ENCODE measurements at regions not wholly inside any gene's neighbourhood (a gene's known extent, or its start where the extent isn't known, plus 50 kb on each side); places are given as distances from the start of the nearest gene placed in this dataset.
A peak's percentile ranks its signal among the peaks of the same experiment; 100 is the strongest.

DNA sequence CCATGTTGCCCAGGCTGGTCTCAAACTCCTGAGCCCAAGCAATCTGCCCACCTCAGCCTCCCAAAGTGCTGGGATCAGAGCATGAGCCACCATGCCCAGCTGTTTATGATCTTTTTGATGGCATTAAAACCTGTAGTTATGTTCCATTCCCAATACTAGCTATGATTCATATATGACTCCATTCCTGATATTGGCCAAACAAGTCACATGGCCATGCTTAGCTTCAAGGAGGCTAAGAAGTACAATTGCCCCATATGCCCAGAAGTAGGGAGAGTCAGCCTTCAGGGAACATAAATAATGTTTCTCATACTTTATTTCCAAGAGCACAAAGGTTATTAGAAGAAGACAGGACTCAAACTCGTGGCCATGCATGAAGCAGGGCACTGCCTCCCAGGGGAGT is 132.4 kb upstream of the RAB6C start:
- Histone ChIP-seq H3K4me3 (ENCODE audit: low read depth, low read length, poor library complexity, severe bottlenecking) (no peak overlapping the region), H3K27me3 (replicated peaks; ENCODE audit: insufficient read depth, low read depth, low read length, poor library complexity) (no peaks in the 10 kb centered on the region), H3K36me3 (ENCODE audit: insufficient read depth, low read length, poor library complexity, severe bottlenecking) (no peaks in the 10 kb centered on the region), H3K9me3 (ENCODE audit: low read depth, low read length, poor library complexity, severe bottlenecking) (no peaks in the 10 kb centered on the region), H3K27ac (ENCODE audit: low read depth, low read length, poor library complexity, severe bottlenecking) (no peak overlapping the region), H3K4me1 (ENCODE audit: insufficient read depth, low read length, poor library complexity, severe bottlenecking) (no peaks in the 10 kb centered on the region)
- no TSS peak for BruUV-seq (replicated peaks)
- intact Hi-C loops (cut with micrococcal nuclease; ENCODE audit: unreplicated experiment) = loop anchor here (5.0 to 10.0 kb wide), 3 partner anchors 442 to 1090 kb away; no protein-coding TSS in a partner anchor
- DNase-seq (ENCODE audit: low spot score) = no peak
- ChIA-PET CTCF (no interaction called here), POLR2A (ENCODE audit: low non-redundant PET) (no interaction called here)
- TF ChIP-seq CTCF (conservative IDR thresholded peaks at IDR 0.05; ENCODE audit: low read depth, low read length) = no peak
- no peak for TF ChIP-seq EZH2 (IDR thresholded peaks at IDR 0.05; ENCODE audit: borderline replicate concordance, low read depth, low read length, poor library complexity, severe bottlenecking)

DNA sequence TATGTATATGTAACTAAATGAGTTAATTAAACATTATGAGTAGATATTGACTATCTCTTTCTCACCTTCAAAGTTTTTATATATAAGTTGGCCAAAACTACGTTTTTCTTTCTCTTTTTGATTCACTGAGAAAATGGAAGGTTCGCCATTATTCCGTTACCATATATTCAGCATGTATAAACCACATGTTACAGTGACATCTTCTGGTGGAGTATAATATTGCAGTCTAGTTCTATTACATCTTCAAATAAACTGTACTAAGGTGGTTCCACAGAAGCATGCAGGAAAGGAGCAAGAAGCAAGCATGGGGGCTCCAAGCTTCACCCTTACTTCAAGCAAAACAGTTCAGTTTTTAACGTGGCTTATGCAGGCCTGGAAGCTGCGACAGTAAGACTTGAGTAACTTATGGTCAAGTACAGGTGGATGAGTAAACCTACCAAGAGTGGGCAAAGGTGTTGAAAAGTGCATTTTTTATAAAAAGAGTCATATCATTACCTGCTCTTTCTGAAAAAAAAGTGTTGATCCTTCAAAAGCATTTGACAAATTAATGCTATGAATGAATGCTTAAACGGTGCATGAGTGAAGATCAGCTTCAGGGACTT is 129.8 kb upstream of the RAB6C start:
- CTCF ChIA-PET = no interaction called here
- H3K27ac ChIP-seq (ENCODE audit: low read depth, low read length, poor library complexity, severe bottlenecking) = no peak overlapping the region
- H3K9me3 ChIP-seq (ENCODE audit: low read depth, low read length, poor library complexity, severe bottlenecking) = no peaks in the 10 kb centered on the region
- no peaks in the 10 kb centered on the region for H3K4me1 ChIP-seq (ENCODE audit: insufficient read depth, low read length, poor library complexity, severe bottlenecking)
- POLR2A ChIA-PET (ENCODE audit: low non-redundant PET) = no interaction called here
- peak; percentile 76 for DNase-seq (ENCODE audit: low spot score)
- no peaks in the 10 kb centered on the region for H3K36me3 ChIP-seq (ENCODE audit: insufficient read depth, low read length, poor library complexity, severe bottlenecking)
- no peak overlapping the region for H3K4me3 ChIP-seq (ENCODE audit: low read depth, low read length, poor library complexity, severe bottlenecking)
- TF ChIP-seq CTCF (conservative IDR thresholded peaks at IDR 0.05; ENCODE audit: low read depth, low read length) (peak; percentile 75), EZH2 (IDR thresholded peaks at IDR 0.05; ENCODE audit: borderline replicate concordance, low read depth, low read length, poor library complexity, severe bottlenecking) (no peak)
- intact Hi-C loops (cut with micrococcal nuclease; ENCODE audit: unreplicated experiment) = loop anchor here (5.0 to 10.0 kb wide), 3 partner anchors 445 to 1092 kb away; no protein-coding TSS in a partner anchor
- no TSS peak for BruUV-seq (replicated peaks)
- no peaks in the 10 kb centered on the region for H3K27me3 ChIP-seq (replicated peaks; ENCODE audit: insufficient read depth, low read depth, low read length, poor library complexity)

DNA sequence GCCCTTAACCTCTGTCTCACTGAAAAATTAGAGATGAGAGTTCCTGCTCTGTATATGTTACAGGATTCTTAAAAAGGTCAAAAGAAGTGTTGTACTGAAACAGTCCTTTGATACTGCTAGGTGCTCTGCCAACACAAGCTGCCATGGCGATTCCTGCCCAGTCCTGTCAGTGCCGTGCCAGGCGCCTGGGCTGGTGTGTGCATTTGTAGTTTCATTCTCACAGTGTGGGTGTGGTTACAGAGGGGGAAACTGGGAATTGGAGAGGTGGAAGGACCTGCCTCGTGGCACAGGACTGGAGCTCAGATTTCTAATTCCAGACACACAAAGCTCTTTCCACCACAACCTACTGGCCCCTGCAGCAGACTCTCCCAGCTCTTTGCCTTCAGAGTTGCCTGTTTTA is 122.3 kb upstream of the RAB6C start:
- intact Hi-C loops (cut with micrococcal nuclease; ENCODE audit: unreplicated experiment) = no loop called here
- TF ChIP-seq EZH2 (IDR thresholded peaks at IDR 0.05; ENCODE audit: borderline replicate concordance, low read depth, low read length, poor library complexity, severe bottlenecking) = no peak
- TF ChIP-seq CTCF (conservative IDR thresholded peaks at IDR 0.05; ENCODE audit: low read depth, low read length) = no peak

More for the DNA sequence above, 122.3 kb upstream of the RAB6C start:
- Histone ChIP-seq H3K9me3 (ENCODE audit: low read depth, low read length, poor library complexity, severe bottlenecking) (no peaks in the 10 kb centered on the region), H3K27ac (ENCODE audit: low read depth, low read length, poor library complexity, severe bottlenecking) (no peak overlapping the region), H3K4me3 (ENCODE audit: low read depth, low read length, poor library complexity, severe bottlenecking) (no peak overlapping the region), H3K4me1 (ENCODE audit: insufficient read depth, low read length, poor library complexity, severe bottlenecking) (no peaks in the 10 kb centered on the region), H3K36me3 (ENCODE audit: insufficient read depth, low read length, poor library complexity, severe bottlenecking) (no peaks in the 10 kb centered on the region), H3K27me3 (replicated peaks; ENCODE audit: insufficient read depth, low read depth, low read length, poor library complexity) (no peaks in the 10 kb centered on the region)
- no peak for DNase-seq (ENCODE audit: low spot score)
- POLR2A ChIA-PET (ENCODE audit: low non-redundant PET) = no interaction called here
- no TSS peak for BruUV-seq (replicated peaks)
- CTCF ChIA-PET = no interaction called here

All from A673 (cell line).